Transverse colon (tissue), 4 donors: ENCODE measurements at regions not wholly inside any gene's neighbourhood (a gene's known extent, or its start where the extent isn't known, plus 50 kb on each side); places are given as distances from the start of the nearest gene placed in this dataset.
"Not testable (repeated sequence)": the region's sequence is repeated elsewhere in the genome, so short reads cannot be mapped to it uniquely, and the experiment has no call there.

Experiments
- DNase-seq: peaks from one replicate; pipeline ENCODE4 v3.0.0-alpha.2; 2019
- H3K27ac ChIP-seq, 4 donors: fragments of 200-600 bp; sonication (generic); 2 replicates each; pipeline ENCODE4 v1.5.1; 2016 to 2018; ENCODE audit warnings: inconsistent platforms in 4 of 4
- H3K27me3 ChIP-seq: fragments of 200-600 bp; sonication (generic); 2 replicates; pipeline ENCODE4 v1.5.1; 2017; ENCODE audit warnings: inconsistent platforms
- H3K36me3 ChIP-seq, 4 donors: fragments of 200-600 bp; sonication (generic); 2 replicates each; pipeline ENCODE4 v1.5.1; 2017 to 2019; ENCODE audit warnings: inconsistent platforms in 4 of 4
- H3K4me1 ChIP-seq, 4 donors: fragments of 200-600 bp; sonication (generic); 2 replicates each; pipeline ENCODE4 v1.5.1; 2017 to 2020; ENCODE audit warnings: inconsistent platforms in 4 of 4
- H3K4me3 ChIP-seq, 4 donors: fragments of 200-600 bp; sonication (generic); 1 replicate in 1 of 4; 2 replicates in 3 of 4; pipeline versions ENCODE4 v1.5.1 to v1.6.1; 2017 to 2019; ENCODE audit warnings: inconsistent platforms in 4 of 4
- H3K9me3 ChIP-seq, 2 donors: fragments of 200-600 bp; sonication (generic); 2 replicates each; pipeline ENCODE4 v1.5.1; 2017 to 2019; ENCODE audit warnings: inconsistent platforms in 2 of 2
- CTCF ChIP-seq, 5 experiments: fragments of 200-600 bp in 3 of 5; fragments of 450-650 bp in 2 of 5; sonication (generic) in 3 of 5; IDR thresholded peaks; 1 replicate in 2 of 5; 2 replicates in 3 of 5; pipeline ENCODE4 v1.5.1; 2016 to 2017; ENCODE audit warnings: antibody characterized with exemption in 5 of 5, inconsistent platforms in 3 of 5, mild to moderate bottlenecking in 2 of 5, moderate library complexity in 1 of 5
- EP300 ChIP-seq: sonication (generic); formaldehyde crosslinking; IDR thresholded peaks from one replicate; pipeline ENCODE4 v1.6.1; 2017; ENCODE audit warnings: antibody characterized with exemption, low read depth
- POLR2A ChIP-seq: fragments of 450-650 bp; IDR thresholded peaks from one replicate; pipeline ENCODE4 v1.6.1; 2016; ENCODE audit warnings: antibody characterized with exemption, mild to moderate bottlenecking, moderate library complexity
- POLR2AphosphoS5 ChIP-seq, 3 donors: sonication (generic); formaldehyde crosslinking; IDR thresholded peaks; one replicate each; pipeline ENCODE4 v1.6.1; 2016; ENCODE audit warnings: antibody characterized with exemption in 3 of 3
- WGBS, 2 donors: methylation state at CpG; one replicate each; pipeline ENCODE4 v1.1.5; 2018; ENCODE audit warnings: low coverage in 1 of 2; 5-methylcytosine and 5-hydroxymethylcytosine counted together
- in situ Hi-C, 4 donors: fragments of 200-750 bp; cut with MboI; loops; one replicate each; pipeline versions ENCODE4 v1.15.0 to v1.15.1; 2017; ENCODE audit warnings: low sequenced_read_pairs in 3 of 4, low pct_ligation_motif_present in 1 of 4, low pct_unique_long_range_greater_than_20kb in 1 of 4
- intact Hi-C: fragments of 100-400 bp; cut with DNase I; formaldehyde crosslinking; loops from one replicate; pipeline ENCODE4 v1.15.1; 2023; ENCODE audit warnings: low total_unique reads

GRCh38 chrX:77264490-77264889 is 182.7 kb upstream of the FGF16 start:
- TF ChIP-seq POLR2AphosphoS5 (IDR thresholded peaks at IDR 0.05), result no peak
- no peak for TF ChIP-seq POLR2A
- no peak for TF ChIP-seq CTCF (IDR thresholded peaks at IDR 0.05)
- no peak for TF ChIP-seq EP300
- Histone ChIP-seq H3K9me3 (no peaks in the 10 kb centered on the region), H3K36me3 (no peaks in the 10 kb centered on the region), H3K27ac (no peak overlapping the region), H3K27me3 (no peaks in the 10 kb centered on the region), H3K4me3 (no peak overlapping the region), H3K4me1 (no peaks in the 10 kb centered on the region)
- in situ Hi-C loops, result no loop called here
- no peak for DNase-seq
- 46% methylated on average over 2 of the region's 2 CpGs; no CpG with 5 or more reads in 1 of the 2 donors for WGBS, 2 donors
- intact Hi-C loops, result no loop called here

GRCh38 chrX:77275392-77275791 is 171.8 kb upstream of the FGF16 start:
- no peak overlapping the region for H3K4me3 ChIP-seq
- H3K27ac ChIP-seq, result no peak overlapping the region
- no peaks in the 10 kb centered on the region for H3K36me3 ChIP-seq
- no peaks in the 10 kb centered on the region for H3K9me3 ChIP-seq
- no peaks in the 10 kb centered on the region for H3K4me1 ChIP-seq
- no peak for DNase-seq
- in situ Hi-C loops, result no loop called here
- H3K27me3 ChIP-seq, result no peaks in the 10 kb centered on the region
- 100% methylated on average over 1 of the region's 1 CpG; no CpG with 5 or more reads in 1 of the 2 donors for WGBS, 2 donors
- intact Hi-C loops, result no loop called here
- TF ChIP-seq POLR2AphosphoS5 (IDR thresholded peaks at IDR 0.05) (no peak), CTCF (IDR thresholded peaks at IDR 0.05) (no peak), EP300 (no peak), POLR2A (no peak)

GRCh38 chrX:77276742-77277141 is 170.4 kb upstream of the FGF16 start:
- intact Hi-C loops (no loop called here), in situ Hi-C loops (no loop called here)
- Histone ChIP-seq H3K9me3 (no peaks in the 10 kb centered on the region), H3K4me3 (no peak overlapping the region), H3K27ac (no peak overlapping the region), H3K4me1 (no peaks in the 10 kb centered on the region), H3K27me3 (no peaks in the 10 kb centered on the region), H3K36me3 (no peaks in the 10 kb centered on the region)
- WGBS, 2 donors, result 17% methylated on average over 1 of the region's 1 CpG; no CpG with 5 or more reads in 1 of the 2 donors
- DNase-seq, result no peak
- no peak for TF ChIP-seq POLR2A
- no peak for TF ChIP-seq CTCF (IDR thresholded peaks at IDR 0.05)
- no peak for TF ChIP-seq POLR2AphosphoS5 (IDR thresholded peaks at IDR 0.05)
- no peak for TF ChIP-seq EP300

GRCh38 chrX:77277911-77278310 is 169.3 kb upstream of the FGF16 start:
- H3K4me3 ChIP-seq, result no peak overlapping the region
- H3K9me3 ChIP-seq, result no peaks in the 10 kb centered on the region
- intact Hi-C loops, result no loop called here
- no peaks in the 10 kb centered on the region for H3K36me3 ChIP-seq
- DNase-seq, result no peak
- no peaks in the 10 kb centered on the region for H3K27me3 ChIP-seq
- in situ Hi-C loops, result no loop called here
- no peak overlapping the region for H3K27ac ChIP-seq
- 75% methylated on average over 2 of the region's 2 CpGs; no CpG with 5 or more reads in 1 of the 2 donors for WGBS, 2 donors
- no peaks in the 10 kb centered on the region for H3K4me1 ChIP-seq
- TF ChIP-seq EP300 (no peak), POLR2A (no peak), POLR2AphosphoS5 (IDR thresholded peaks at IDR 0.05) (no peak), CTCF (IDR thresholded peaks at IDR 0.05) (no peak)

GRCh38 chrX:77279373-77279772 is 167.8 kb upstream of the FGF16 start:
- 100% methylated on average over 2 of the region's 19 CpGs; no CpG with 5 or more reads in 1 of the 2 donors for WGBS, 2 donors
- H3K36me3 ChIP-seq, H3K4me3 ChIP-seq, in situ Hi-C loops, intact Hi-C loops, H3K27ac ChIP-seq, H3K4me1 ChIP-seq, H3K27me3 ChIP-seq, H3K9me3 ChIP-seq, DNase-seq: not testable (repeated sequence)
